GM20000 (cell line): ENCODE measurements at regions not wholly inside any gene's neighbourhood (a gene's known extent, or its start where the extent isn't known, plus 50 kb on each side); places are given as distances from the start of the nearest gene placed in this dataset.

Source experiments
- DNase-seq: peaks from one replicate; pipeline ENCODE4 v3.0.0; 2012; ENCODE audit warnings: low spot score
- CTCF ChIP-seq: IDR thresholded peaks from 2 replicates; pipeline ENCODE4 v1.5.1; 2012; ENCODE audit warnings: mild to moderate bottlenecking, control low read depth; ENCODE audit errors: extremely low read depth, missing control alignments

- no peak for DNase-seq
- TF ChIP-seq CTCF, result no peak
Observed at GRCh38 chr3:6631376-6631775, 229.5 kb upstream of the GRM7 start.

- TF ChIP-seq CTCF, result no peak
- DNase-seq, result peak; percentile 4
Observed at GRCh38 chr3:6640907-6641306, 220.0 kb upstream of the GRM7 start.

GRCh38 chr3:6644070-6644929 lies 216.6 kb upstream of the GRM7 start:
- peak; percentile 25 for DNase-seq
- no peak for TF ChIP-seq CTCF

GRCh38 chr3:6654670-6655069 lies 206.2 kb upstream of the GRM7 start:
- no peak for DNase-seq

GRCh38 chr3:6655275-6655674 lies 205.6 kb upstream of the GRM7 start:
- DNase-seq, result no peak
- TF ChIP-seq CTCF, result no peak

More at GRCh38 chr3:6654670-6655069, 206.2 kb upstream of the GRM7 start:
- no peak for TF ChIP-seq CTCF

- no peak for DNase-seq
- no peak for TF ChIP-seq CTCF
Observed at GRCh38 chr3:6657591-6657990, 203.3 kb upstream of the GRM7 start.

- no peak for TF ChIP-seq CTCF
- DNase-seq, result no peak
Observed at GRCh38 chr3:6667354-6667753, 193.6 kb upstream of the GRM7 start.
